ENCODE measurements at regions not wholly inside any gene's neighbourhood (a gene's known extent, or its start where the extent isn't known, plus 50 kb on each side); places are given as distances from the start of the nearest gene placed in this dataset.

GRCh38 chr13:33543089-33543459, 257.5 kb upstream of the STARD13 start:
- peak overlapping the region; percentile 88 for H3K4me3 ChIP-seq (ENCODE audit: low read depth, low read length)
- TF ChIP-seq CTCF (IDR thresholded peaks at IDR 0.05; ENCODE audit: insufficient read depth, low read depth, low read length, missing control alignments), result no peak
- no peak for DNase-seq (ENCODE audit: low read depth)

- H3K4me3 ChIP-seq (ENCODE audit: low read depth, low read length), result peak overlapping the region; percentile 88
- peak; percentile 38 for DNase-seq (ENCODE audit: low read depth)
- no peak for TF ChIP-seq CTCF (IDR thresholded peaks at IDR 0.05; ENCODE audit: insufficient read depth, low read depth, low read length, missing control alignments)
Observed at GRCh38 chr13:33543631-33544265, 258.2 kb upstream of the STARD13 start.

GRCh38 chr13:33544308-33544707, 258.8 kb upstream of the STARD13 start:
- H3K4me3 ChIP-seq (ENCODE audit: low read depth, low read length), result peak overlapping the region; percentile 88
- no peak for DNase-seq (ENCODE audit: low read depth)
- no peak for TF ChIP-seq CTCF (IDR thresholded peaks at IDR 0.05; ENCODE audit: insufficient read depth, low read depth, low read length, missing control alignments)

- no peak for DNase-seq (ENCODE audit: low read depth)
- TF ChIP-seq CTCF (IDR thresholded peaks at IDR 0.05; ENCODE audit: insufficient read depth, low read depth, low read length, missing control alignments), result no peak
- no peak overlapping the region for H3K4me3 ChIP-seq (ENCODE audit: low read depth, low read length)
Observed at GRCh38 chr13:33545492-33545891, 259.9 kb upstream of the STARD13 start.

- no peak overlapping the region for H3K4me3 ChIP-seq (ENCODE audit: low read depth, low read length)
- DNase-seq (ENCODE audit: low read depth), result no peak
- no peak for TF ChIP-seq CTCF (IDR thresholded peaks at IDR 0.05; ENCODE audit: insufficient read depth, low read depth, low read length, missing control alignments)
Observed at GRCh38 chr13:33547035-33547434, 261.5 kb upstream of the STARD13 start.

GRCh38 chr13:33548069-33548468, 262.5 kb upstream of the STARD13 start:
- H3K4me3 ChIP-seq (ENCODE audit: low read depth, low read length), result no peak overlapping the region
- peak; percentile 23 for DNase-seq (ENCODE audit: low read depth)
- TF ChIP-seq CTCF (IDR thresholded peaks at IDR 0.05; ENCODE audit: insufficient read depth, low read depth, low read length, missing control alignments), result no peak

- no peak overlapping the region for H3K4me3 ChIP-seq (ENCODE audit: low read depth, low read length)
- no peak for TF ChIP-seq CTCF (IDR thresholded peaks at IDR 0.05; ENCODE audit: insufficient read depth, low read depth, low read length, missing control alignments)
- no peak for DNase-seq (ENCODE audit: low read depth)
Observed at GRCh38 chr13:33550276-33550675, 264.7 kb upstream of the STARD13 start.

Data from GM12865 (cell line).